D721Med (cell line): ENCODE measurements at regions not wholly inside any gene's neighbourhood (a gene's known extent, or its start where the extent isn't known, plus 50 kb on each side); places are given as distances from the start of the nearest gene placed in this dataset.
"Not testable (repeated sequence)": the region's sequence is repeated elsewhere in the genome, so short reads cannot be mapped to it uniquely, and the experiment has no call there.

Experiments
- DNase-seq: peaks from one replicate; pipeline ENCODE4 v3.0.0; 2011; ENCODE audit warnings: low spot score; ENCODE audit not compliant: insufficient read length
- FAIRE-seq: peaks from 2 replicates; lab custom pipeline; 2011; peaks lifted over from hg19 to GRCh38; lab: Jason Lieb, UNC
- CTCF ChIP-seq: IDR thresholded peaks from 2 replicates; pipeline ENCODE4 v1.5.1; 2012; ENCODE audit warnings: mild to moderate bottlenecking, control low read depth; ENCODE audit not compliant: insufficient read depth; ENCODE audit errors: missing control alignments

GRCh38 chr5:85462957-85463356, 1078.3 kb upstream of the EDIL3 start:
- no peak for FAIRE-seq
- no peak for TF ChIP-seq CTCF

GRCh38 chr5:85466423-85466822, 1081.7 kb upstream of the EDIL3 start:
- DNase-seq (no peak), FAIRE-seq (no peak)
- no peak for TF ChIP-seq CTCF

More at GRCh38 chr5:85462957-85463356, 1078.3 kb upstream of the EDIL3 start:
- DNase-seq: no peak

- FAIRE-seq: no peak
- no peak for DNase-seq
- TF ChIP-seq CTCF: no peak
Observed at GRCh38 chr5:85472749-85473148, 1088.1 kb upstream of the EDIL3 start.

GRCh38 chr5:85475151-85475550, 1090.5 kb upstream of the EDIL3 start:
- FAIRE-seq: not testable (repeated sequence)

GRCh38 chr5:85476617-85477016, 1091.9 kb upstream of the EDIL3 start:
- DNase-seq (no peak), FAIRE-seq (no peak)
- no peak for TF ChIP-seq CTCF

More at GRCh38 chr5:85475151-85475550, 1090.5 kb upstream of the EDIL3 start:
- DNase-seq: not testable (repeated sequence)

- no peak for TF ChIP-seq CTCF
- DNase-seq (no peak), FAIRE-seq (no peak)
Observed at GRCh38 chr5:85479849-85480248, 1095.2 kb upstream of the EDIL3 start.

GRCh38 chr5:85484982-85485574, 1100.4 kb upstream of the EDIL3 start:
- TF ChIP-seq CTCF: no peak
- no peak for DNase-seq
- no peak for FAIRE-seq
